Muscle of arm (tissue), 1 donor: ENCODE measurements at regions not wholly inside any gene's neighbourhood (a gene's known extent, or its start where the extent isn't known, plus 50 kb on each side); places are given as distances from the start of the nearest gene placed in this dataset.
"Not testable (repeated sequence)": the region's sequence is repeated elsewhere in the genome, so short reads cannot be mapped to it uniquely, and the experiment has no call there.

ENCODE experiments used
- DNase-seq: peaks from one replicate; pipeline ENCODE4 v3.0.0-alpha.2; 2013

- DNase-seq, result no peak
These were observed 72.5 kb downstream of the LHX2 start for GRCh38 chr9:124084087-124084486.

- no peak for DNase-seq
These were observed 75.7 kb downstream of the LHX2 start for GRCh38 chr9:124087226-124087625.

- DNase-seq, result no peak
These were observed 76.9 kb downstream of the LHX2 start for GRCh38 chr9:124088476-124088837.

- DNase-seq, result not testable (repeated sequence)
These were observed 78.3 kb downstream of the LHX2 start for GRCh38 chr9:124089631-124090488.

- DNase-seq, result no peak
These were observed 86.8 kb downstream of the LHX2 start for GRCh38 chr9:124098141-124098905.

GRCh38 chr9:124099860-124100259, 88.3 kb downstream of the LHX2 start:
- no peak for DNase-seq

- DNase-seq, result no peak
These were observed 89.8 kb downstream of the LHX2 start for GRCh38 chr9:124101215-124101968.

- DNase-seq, result no peak
These were observed 90.4 kb downstream of the LHX2 start for GRCh38 chr9:124101969-124102345.

- no peak for DNase-seq
These were observed 90.8 kb downstream of the LHX2 start for GRCh38 chr9:124102363-124102762.

GRCh38 chr9:124105266-124105665, 93.7 kb downstream of the LHX2 start:
- DNase-seq, result no peak

GRCh38 chr9:124108216-124108615, 96.6 kb downstream of the LHX2 start:
- DNase-seq, result no peak

GRCh38 chr9:124110307-124110915, 98.8 kb downstream of the LHX2 start:
- peak; percentile 83 for DNase-seq

- DNase-seq, result no peak
These were observed 105.3 kb downstream of the LHX2 start for GRCh38 chr9:124116683-124117363.

GRCh38 chr9:124118894-124119293, 107.3 kb downstream of the LHX2 start:
- no peak for DNase-seq

GRCh38 chr9:124120272-124120671, 108.7 kb downstream of the LHX2 start:
- no peak for DNase-seq

GRCh38 chr9:124121725-124122124, 110.2 kb downstream of the LHX2 start:
- DNase-seq, result no peak

GRCh38 chr9:124122321-124122720, 110.8 kb downstream of the LHX2 start:
- DNase-seq, result no peak

GRCh38 chr9:124122813-124123462, 111.4 kb downstream of the LHX2 start:
- peak; percentile 10 for DNase-seq

- not testable (repeated sequence) for DNase-seq
These were observed 112.1 kb downstream of the LHX2 start for GRCh38 chr9:124123621-124124020.

GRCh38 chr9:124124729-124125650, 113.4 kb downstream of the LHX2 start:
- DNase-seq, result no peak
